Activated CD4-positive, alpha-beta T cell treated with anti-CD3 and anti-CD28 coated beads, Interleukin-2, amount 50 U/mL, for 48 hours (primary cell): ENCODE measurements at regions not wholly inside any gene's neighbourhood (a gene's known extent, or its start where the extent isn't known, plus 50 kb on each side); places are given as distances from the start of the nearest gene placed in this dataset.
"Not testable (repeated sequence)": the region's sequence is repeated elsewhere in the genome, so short reads cannot be mapped to it uniquely, and the experiment has no call there.

Source experiments
- DNase-seq, 2 experiments: peaks; one replicate each; pipeline ENCODE4 v3.0.0-alpha.2; 2020

DNA sequence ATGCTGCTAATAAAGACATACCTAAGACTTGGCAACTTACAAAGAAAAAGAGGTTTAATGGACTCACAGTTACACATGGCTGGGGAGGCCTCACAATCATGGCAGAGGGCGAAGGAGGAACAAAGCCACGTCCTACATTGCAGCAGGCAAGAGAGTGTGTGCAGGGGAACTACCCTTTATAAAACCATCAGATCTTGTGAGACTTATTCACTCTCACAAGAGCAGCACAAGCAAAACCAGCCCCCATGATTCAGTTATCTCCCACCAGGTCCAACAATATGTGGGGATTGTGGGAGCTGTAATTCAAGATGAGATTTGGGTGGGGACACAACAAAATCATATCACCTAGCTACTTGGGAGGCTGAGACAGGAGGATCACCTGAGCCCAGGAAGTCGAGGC lies 202.4 kb downstream of the FAM43A start:
- DNase-seq: not testable (repeated sequence)

DNA sequence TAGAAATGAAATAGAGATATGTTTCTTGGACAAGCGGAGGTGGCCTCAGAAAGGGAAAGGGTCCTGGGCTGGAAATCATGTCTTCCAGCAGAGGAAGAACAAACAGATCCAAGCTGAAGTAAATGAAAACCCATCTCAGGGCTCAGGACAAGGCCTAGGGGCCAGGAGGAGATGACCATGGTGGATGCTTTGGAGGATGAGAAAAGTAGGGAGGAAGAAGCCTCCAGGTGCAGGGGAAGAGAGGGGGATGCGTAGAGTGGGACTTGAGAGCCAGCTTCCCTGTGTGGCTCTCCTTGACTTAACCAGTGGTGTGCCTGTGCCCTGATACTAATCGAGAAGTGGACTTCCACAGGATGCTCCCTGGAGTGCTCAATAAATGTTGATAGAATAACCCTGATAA lies 203.2 kb downstream of the FAM43A start:
- DNase-seq: no peak

DNA sequence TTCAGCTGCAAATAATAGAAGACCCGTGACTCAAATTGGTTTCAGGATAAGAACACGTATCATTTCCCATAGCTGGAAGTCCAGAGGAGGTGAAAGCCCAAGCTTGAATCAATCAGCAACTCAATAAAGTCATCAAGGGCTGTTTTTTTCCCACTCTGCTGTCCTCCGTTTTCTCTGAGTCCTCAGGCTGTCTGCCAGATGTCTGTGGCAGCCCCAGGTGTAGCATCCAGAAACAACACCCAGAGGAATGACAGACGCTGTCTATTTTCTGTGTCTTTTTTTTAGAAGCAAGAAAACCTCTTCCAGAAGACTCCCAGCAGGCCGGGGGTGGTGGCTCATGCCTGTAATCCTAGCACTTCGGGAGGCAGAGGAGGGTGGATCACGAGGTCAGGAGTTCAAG lies 204.4 kb downstream of the FAM43A start:
- no peak for DNase-seq

DNA sequence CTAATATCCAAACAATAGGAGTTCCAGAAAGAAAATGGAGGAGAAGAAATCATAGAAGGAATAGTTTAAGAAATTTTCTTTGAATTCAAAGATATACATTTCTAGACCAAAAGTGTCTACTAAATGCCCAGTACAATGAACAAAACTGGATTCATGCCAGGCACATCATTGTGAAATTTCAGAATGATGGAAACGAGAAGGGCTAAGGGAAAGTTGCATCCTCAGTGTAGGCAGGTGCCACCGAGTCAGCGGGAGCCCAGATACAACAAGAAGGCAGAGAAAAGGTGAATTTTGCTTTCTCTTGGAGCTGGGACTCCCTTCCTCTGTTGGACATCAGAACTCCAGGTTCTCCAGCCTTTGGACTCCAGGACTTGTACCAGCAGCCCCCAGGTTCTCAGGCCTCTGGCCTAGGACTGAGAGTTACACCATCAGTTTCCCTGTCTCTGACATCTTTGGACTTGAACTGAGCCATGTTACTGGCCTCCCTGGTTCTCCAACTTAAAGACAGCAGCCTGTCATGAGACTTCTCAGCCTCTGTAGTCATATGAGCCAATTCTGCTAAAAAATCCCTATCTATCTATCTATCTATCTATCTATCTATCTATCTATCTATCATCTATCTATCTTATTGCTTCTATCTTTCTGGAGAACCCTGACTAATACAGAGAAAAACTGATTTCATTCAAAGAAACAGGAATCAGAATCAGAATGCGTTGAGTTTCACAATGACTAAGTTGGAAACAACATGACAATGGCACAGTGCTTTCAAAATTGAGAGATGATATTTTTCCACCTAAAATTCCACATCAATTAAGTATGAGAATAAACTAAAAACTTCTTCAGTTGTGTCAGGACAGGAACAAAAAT lies 207.7 kb downstream of the FAM43A start:
- peak in 1 of 2 experiments; percentile 28 for DNase-seq

DNA sequence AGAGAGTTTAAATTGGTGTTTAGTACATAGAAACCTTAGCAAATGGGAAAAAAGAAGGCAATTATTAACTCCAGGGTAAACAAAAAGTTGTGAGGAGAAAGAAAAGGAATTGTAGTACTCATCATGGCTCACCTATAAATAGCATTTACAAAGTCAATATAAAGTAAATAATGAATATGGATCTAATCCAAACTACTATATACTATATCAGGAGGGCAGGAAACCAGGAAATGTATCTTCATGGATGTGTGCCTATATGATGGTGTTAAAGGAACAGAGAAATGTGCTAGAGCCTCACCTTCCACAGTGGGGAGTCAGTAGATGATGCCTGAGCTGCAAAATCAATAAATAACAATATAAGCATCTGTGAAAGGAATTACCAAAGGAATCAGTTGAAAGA lies 208.9 kb downstream of the FAM43A start:
- no peak for DNase-seq

DNA sequence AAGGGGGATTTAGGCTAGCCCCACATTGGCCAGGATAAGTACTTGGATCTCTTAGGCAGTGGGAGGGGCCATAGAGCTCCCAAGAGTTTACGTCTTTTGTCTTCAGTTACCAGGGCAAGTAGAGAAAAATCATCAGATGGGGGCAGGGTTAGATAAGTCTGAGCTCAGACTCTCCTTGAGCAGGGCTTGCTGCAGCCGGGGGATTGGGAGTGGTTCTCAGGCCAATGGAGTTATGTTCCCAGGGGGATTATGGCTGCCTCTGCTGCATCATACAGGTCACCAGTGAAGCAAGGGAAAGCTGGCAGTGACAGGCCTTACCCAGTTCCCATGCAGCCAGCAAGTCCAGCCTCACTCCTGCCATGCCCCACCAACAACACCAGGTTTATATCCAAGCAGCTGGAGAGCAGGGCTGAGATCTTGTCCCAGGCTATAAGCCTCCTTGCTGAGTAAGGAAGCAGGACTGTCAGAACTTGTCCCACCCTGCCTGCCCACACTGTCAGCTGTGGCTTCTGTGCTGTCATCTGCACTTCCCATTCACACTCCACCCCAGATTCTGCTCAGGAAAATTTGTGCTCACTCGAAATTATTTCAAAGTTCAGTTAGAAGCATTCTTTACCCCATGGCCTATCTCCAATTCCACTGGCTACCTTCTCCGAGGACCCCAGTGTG lies 215.3 kb downstream of the FAM43A start:
- DNase-seq: no peak

DNA sequence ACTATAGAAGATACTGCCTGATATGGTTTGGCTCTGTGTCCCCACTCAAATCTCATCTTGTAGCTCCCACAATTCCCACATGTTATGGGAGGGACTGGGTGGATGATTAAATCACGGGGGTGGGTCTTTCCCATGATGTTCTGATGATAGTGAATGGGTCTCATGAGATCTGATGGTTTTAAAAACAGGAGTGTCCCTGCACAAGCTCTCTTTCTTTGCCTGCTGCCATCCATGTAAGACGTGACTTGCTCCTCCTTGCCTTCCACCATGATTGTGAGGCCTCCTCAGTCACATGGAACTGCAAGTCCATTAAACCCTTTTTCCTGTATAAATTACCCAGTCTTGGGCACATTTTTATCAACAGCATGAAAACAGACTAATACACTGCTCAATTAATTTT lies 217.8 kb downstream of the FAM43A start:
- not testable (repeated sequence) for DNase-seq

DNA sequence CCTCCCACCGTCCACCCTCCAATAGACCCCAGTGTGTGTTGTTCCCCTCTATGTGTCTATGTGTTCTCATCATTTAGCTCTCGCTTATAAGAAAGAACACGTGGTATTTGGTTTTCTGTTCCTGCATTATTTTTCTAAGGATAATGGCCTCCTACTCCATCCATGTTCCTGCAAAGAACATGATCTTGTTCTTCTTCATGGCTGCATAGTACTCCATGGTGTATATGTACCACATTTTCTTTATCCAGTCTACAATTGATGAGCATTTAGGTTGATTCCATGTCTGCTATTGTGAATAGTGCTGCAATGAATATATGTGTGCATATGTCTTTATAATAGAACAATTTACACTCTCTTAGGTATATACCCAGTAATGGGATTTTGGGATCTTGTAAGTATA lies 219.3 kb downstream of the FAM43A start:
- not testable (repeated sequence) for DNase-seq

DNA sequence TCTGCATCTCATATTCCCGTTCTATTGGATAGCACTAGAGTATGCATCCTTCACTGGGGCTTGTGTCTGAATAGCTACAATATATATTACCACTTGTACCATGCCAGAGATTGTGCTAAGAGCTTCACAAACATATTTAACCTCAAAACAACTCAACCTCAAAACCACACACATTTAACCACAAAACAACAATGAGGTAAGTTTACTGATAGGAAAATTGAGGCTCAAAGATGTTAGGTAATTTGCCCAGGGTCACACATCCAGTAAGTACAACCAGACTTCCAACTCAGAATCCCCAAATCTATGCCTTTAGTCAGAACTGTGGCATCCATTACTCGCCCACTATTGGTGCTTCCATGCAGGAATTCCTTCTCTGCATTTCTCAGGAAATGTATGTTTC lies 220.0 kb downstream of the FAM43A start:
- no peak for DNase-seq

DNA sequence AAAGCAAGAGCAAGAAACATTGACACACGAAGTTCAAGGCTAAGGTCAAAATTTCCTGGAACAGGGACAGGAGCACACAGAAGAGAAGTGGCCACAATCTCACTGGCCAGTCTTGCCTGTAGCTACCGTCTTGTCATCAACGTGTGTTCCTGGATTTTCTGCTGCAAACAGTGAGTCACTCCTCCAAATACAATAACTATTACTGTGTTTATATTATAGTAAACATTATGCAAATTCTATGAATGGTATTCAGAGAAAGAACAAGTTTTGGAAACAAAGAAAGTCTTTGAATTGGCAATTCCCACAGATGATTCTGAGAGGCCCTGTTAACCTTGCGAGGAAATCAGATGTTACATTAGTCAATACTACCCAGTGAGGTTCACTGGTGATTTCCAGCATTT lies 220.5 kb downstream of the FAM43A start:
- no peak for DNase-seq

DNA sequence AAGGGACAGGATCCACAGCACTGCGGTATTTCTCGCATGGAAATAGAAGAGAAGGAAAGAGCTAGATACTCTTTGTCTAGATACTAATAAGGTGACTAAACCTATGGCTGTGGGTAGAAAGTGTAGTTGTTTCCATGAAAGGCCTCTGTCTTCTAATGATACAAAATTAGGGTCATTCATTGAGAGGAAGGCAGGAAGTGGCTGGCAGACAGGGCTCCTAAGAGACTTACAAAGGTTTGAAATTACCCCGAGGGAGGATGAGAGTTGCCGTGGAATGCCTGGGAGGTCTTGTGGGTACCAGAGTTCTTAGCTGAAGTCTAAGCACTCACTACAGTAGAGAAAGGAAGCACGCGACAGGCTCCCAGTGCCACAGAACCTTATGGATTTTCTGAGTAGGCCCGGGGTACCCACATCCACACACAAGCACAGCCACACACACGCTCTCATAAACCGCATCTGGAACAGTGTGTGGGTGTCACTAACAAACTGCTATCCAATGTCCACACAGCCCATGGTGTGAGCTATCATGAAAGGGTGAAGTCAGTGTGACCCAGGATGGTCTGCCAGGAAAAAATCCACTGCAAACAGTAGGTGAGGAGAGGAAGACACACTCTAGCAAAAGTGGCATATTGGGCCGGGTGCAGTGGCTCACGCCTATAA lies 221.4 kb downstream of the FAM43A start:
- DNase-seq: peak; percentile 3 to 7

DNA sequence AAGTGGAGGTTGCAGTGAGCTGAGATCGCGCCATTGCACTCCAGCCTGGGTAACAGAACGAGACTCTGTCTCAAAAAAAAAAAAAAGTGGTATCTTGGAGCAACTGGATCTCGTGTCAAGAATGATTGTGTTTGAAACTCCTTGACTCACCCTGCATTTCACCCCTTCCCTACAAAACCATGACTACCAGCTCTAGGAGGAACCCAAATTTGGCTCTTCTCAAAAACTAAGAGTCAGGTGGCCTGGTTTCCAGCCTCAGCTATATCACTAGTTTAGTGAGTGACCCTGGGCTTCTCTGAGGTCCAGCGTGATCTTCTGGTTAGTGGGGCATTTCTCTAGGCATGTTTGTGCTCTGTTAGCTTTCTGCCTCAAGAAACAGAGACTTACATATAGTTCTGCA lies 222.1 kb downstream of the FAM43A start:
- DNase-seq: no peak

DNA sequence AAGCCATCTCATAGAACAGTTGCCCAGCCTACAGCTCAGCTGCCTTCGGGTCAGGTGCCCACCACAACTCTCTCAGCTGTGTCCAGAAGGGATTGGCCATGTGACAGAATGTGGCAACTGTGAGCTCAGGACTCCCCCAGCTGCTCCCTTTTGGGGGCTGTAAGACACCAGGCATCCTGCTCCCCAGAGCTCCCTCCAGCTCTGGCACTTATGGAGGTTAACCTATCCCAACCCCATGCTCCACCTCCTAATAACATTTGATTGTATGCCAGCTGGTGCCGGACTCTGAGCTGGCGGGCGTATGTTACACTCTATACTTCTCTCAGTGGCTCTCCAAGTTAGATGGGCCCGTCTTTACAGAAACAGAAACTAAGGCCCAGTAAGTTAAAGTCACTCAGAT lies 222.8 kb downstream of the FAM43A start:
- no peak for DNase-seq

DNA sequence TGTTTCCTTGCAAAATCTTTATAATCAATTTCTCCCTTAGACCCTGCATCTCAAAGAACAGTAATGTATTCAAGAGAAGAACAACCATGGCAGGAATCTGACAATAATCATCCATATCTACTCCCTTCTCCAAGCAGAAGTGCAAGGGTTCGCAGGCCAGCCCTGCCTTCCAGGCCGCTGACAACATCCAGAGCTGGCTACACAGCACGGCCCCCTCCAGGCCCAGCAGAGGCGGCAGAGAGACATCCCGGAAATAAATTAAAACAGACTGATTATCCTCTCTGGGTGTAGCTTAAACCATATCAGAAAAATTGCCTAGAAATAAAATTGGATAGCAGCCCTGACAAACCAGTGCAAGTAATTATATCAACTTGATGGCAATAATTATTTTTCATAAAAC lies 223.3 kb downstream of the FAM43A start:
- no peak for DNase-seq

DNA sequence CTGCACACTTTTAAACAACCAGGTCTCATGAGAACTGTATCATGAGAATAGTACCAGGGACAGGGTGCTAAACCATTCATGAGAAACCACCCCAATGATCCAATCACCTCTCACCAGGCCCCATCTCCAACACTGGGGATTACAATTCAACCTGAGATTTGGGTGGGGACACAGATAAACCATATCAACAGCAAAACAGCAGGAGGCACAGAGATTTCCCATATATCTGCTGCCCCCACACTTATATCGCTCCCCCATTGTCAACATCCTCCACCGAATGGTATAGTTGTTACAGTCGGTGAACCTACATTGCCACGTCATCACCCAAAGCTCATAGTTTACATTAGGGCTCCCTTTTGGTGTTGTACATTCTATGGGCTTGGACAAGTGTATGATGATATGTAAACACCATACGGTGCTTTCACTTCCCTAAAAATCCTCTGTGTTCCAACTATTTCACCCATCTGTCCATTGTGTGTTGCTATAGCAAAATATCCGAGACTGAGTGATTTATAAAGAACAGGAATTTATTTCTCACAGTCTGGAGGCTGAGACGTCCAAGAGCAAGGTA lies 224.8 kb downstream of the FAM43A start:
- DNase-seq: no peak

DNA sequence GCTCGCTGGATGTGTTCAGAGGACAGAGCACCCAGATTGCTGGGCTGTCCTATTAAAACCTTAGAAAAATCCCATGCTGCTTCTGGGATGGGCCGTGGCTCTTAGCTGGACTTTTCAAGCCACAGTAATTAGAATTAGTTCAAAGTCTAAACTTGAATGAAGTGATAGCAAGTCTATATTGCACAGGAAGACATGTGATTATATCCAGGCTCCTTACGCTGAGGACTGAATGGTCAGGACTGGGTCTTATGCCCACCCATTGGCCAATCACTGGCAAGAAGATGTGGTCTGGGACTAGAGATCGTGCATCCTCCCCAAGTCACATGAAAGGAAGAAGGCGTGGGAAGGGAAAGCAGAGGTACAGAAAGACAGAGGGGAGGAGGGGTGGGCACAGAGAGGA lies 227.6 kb downstream of the FAM43A start:
- DNase-seq: no peak

DNA sequence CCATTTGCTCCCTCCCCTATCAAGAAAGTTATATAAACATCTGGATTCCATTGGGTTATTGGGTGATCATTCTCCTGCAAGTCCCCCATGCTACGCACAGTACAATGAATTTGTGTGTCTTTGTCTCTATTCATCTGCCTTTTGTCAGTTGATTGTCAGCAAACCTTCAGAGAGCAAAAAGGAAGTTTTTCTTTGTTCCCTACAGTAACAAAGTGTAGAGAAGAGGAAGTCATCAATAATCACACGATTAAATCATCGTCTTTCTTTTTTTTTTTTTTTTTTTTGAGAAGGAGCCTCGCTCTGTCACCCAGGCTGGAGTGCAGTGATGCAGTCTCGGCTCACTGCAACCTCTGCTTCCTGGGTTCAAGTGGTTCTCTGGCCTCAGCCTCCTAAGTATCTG lies 239.2 kb downstream of the FAM43A start:
- DNase-seq: not testable (repeated sequence)

DNA sequence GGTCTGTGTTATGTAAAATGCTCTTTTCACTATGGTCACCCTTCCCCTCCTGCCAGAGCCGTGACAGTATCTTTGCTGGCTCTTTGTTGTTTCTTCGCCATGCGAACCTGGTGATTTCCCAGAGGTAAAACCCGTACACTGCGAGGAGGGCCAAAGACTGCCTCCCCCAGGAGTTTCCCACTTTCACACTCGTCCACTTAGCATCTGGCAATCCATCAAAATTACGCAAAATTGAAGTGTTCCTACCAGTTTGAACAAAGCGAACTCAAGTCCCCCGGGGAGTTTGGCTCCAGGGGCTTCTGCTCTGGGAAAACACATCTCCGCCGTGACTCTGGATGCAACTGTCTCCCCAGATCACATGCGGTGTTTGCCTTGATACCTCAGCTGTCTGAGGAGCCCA lies 239.9 kb downstream of the FAM43A start:
- DNase-seq: no peak

DNA sequence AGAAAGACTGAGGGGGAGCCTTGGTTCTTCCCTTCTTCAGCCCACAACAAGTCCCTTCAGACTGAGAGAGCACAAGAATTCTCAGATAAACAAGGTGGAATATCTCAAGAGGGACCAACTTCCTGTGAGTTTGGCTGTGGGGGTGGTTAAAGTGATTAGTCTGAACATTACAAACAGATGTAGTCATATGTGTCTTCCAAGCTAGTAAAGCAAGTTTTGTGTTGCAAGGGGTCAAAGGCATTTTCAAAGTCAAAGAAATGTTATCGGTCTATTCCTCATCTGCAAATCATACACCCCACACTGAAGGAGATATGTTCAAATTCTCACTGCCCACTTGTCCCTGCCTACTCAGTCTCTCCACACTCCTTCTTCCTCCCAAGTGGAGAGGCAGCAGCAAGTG lies 242.5 kb downstream of the FAM43A start:
- no peak for DNase-seq

DNA sequence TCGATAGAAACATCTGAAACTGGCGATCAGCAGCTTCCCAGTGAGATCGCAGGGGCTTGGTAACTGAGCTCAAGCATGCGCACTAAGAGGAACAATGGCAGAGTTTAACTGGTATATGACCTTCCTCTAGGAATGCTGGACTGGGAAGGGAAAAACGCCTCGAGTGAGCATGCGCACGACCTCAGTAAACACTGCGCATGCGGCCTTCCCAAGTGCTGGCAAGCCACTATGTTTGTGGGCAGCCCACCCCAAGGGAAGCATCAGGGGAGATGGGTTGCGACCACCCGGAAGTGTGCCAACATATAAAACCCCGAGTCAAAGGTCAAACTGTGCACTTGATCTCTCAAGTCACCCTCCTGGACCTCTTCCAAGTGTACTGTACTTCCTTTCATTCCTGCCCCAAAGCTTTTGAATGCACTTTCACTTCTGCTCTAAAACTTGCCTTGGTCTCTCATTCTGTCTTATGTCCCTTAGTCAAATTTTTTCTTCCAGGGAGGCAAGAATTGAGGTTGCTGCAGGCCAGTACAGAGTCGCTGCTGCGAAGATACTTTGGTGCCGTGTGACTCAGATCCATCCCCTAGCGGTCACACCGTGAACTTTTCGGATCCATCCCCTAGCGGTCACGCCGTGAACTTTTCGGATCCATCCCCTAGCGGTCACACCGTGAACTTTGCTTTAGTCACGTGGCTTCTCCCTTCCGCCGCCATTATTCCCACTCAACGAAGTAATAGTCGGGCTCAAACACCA lies 243.3 kb downstream of the FAM43A start:
- DNase-seq: no peak

DNA sequence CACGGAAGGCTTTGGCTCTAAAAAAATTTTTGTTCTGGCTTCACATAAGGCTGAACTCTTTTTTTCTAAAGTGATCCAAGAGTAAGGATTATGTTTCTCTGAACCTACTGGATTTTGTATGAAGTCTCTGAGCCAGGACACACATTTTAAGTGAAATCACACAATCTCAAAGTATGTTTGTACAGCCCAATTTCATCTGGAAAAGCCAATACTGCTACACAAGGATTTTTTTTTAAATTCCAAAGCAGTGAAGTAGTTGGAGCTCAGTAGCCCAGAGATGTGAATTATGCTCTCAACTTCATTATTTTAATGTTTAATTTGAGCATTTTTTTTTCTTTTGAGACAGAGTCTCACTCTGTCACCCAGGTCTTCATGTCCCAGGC lies 243.9 kb downstream of the FAM43A start:
- no peak for DNase-seq

DNA sequence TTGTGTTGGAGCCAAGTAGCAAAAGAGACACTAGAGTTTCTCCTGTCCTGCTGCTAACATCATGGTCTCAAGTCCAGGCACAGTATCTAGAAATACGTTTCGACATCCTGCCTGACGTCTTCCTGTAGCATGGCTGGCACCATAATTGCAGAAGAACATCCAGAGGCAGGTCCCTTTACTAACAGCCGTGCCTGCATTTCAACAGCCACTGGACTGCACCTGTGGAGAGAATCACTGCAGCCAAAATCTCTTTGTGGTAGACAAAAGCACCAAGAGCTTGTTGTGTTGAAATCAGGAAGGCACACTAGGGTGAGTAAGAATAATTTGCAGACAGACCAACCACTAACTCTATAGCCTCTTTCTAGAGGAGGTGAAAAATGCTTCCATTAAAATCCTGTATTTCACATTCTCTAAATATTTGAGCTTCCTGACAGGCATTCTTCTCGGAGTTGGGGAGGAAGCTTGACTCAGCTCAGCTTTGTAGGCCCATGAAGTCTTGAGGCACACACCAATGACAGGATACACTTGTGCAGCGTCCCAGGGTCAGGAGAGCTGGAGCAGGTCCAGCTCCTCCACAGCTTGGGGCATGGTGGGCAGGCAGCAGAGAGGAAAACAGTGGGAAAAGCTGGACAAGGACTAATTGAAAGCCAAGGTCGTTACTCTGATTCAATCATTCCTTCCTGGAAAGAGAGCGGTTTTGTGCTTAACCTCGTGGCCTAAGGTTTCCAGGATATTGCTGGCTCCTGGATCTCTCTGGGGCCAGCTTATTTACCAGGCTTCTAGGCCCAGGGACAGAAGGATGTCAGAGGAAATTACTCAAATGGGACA lies 244.9 kb downstream of the FAM43A start:
- no peak for DNase-seq
